A673 (cell line): ENCODE measurements at regions not wholly inside any gene's neighbourhood (a gene's known extent, or its start where the extent isn't known, plus 50 kb on each side); places are given as distances from the start of the nearest gene placed in this dataset.

Experiments used
- BruUV-seq: library from RNA; stranded (reverse); fragments of 400-500 nt; replicated peaks from 2 replicates; lab custom pipeline; 2021; lab: Mats Ljungman, UMichigan
- CTCF ChIA-PET: fragments of 300-600 bp; sonication (Branson Sonifier 250); formaldehyde crosslinking; loops from one replicate; lab custom pipeline; 2022; ENCODE audit warnings: antibody characterized with exemption; lab: Charles Lee
- POLR2A ChIA-PET: fragments of 300-600 bp; sonication (Branson Sonifier 250); formaldehyde crosslinking; loops from one replicate; lab custom pipeline; 2022; ENCODE audit warnings: antibody characterized with exemption; ENCODE audit not compliant: low non-redundant PET; lab: Charles Lee
- DNase-seq: peaks from one replicate; pipeline ENCODE4 v3.0.0-alpha.2; 2015; ENCODE audit warnings: low spot score
- H3K27ac ChIP-seq: fragments of 200-600 bp; sonication (generic); 2 replicates; pipeline ENCODE4 v1.5.1; 2016; ENCODE audit warnings: mixed run types, low read depth, mild to moderate bottlenecking, mixed read lengths, antibody characterized with exemption, low read length; ENCODE audit not compliant: poor library complexity, severe bottlenecking
- H3K27me3 ChIP-seq: fragments of 200-600 bp; sonication (generic); replicated peaks from 2 replicates; pipeline ENCODE4 v1.6.1; 2017; ENCODE audit warnings: mixed run types, low read depth, mild to moderate bottlenecking, mixed read lengths, antibody characterized with exemption, low read length; ENCODE audit not compliant: insufficient read depth, poor library complexity
- H3K36me3 ChIP-seq: fragments of 200-600 bp; sonication (generic); 2 replicates; pipeline ENCODE4 v1.6.1; 2016; ENCODE audit warnings: mixed run types, mild to moderate bottlenecking, mixed read lengths, antibody characterized with exemption, low read length; ENCODE audit not compliant: insufficient read depth, poor library complexity, severe bottlenecking
- H3K4me1 ChIP-seq: fragments of 200-600 bp; sonication (generic); 2 replicates; pipeline ENCODE4 v1.6.1; 2017; ENCODE audit warnings: mixed run types, mild to moderate bottlenecking, mixed read lengths, antibody characterized with exemption, low read length; ENCODE audit not compliant: insufficient read depth, poor library complexity, severe bottlenecking
- H3K4me3 ChIP-seq: fragments of 200-600 bp; sonication (generic); 2 replicates; pipeline ENCODE4 v1.5.1; 2016; ENCODE audit warnings: low read depth, mixed run types, mild to moderate bottlenecking, mixed read lengths, low read length; ENCODE audit not compliant: poor library complexity, severe bottlenecking
- H3K9me3 ChIP-seq: fragments of 200-600 bp; sonication (generic); 2 replicates; pipeline ENCODE4 v1.6.1; 2016; ENCODE audit warnings: mixed run types, low read depth, mild to moderate bottlenecking, mixed read lengths, antibody characterized with exemption, low read length; ENCODE audit not compliant: poor library complexity, severe bottlenecking
- EZH2 ChIP-seq: fragments of 200-600 bp; sonication (generic); IDR thresholded peaks from 2 replicates; pipeline ENCODE4 v1.6.1; 2017; ENCODE audit warnings: borderline replicate concordance, low read depth, mild to moderate bottlenecking, mixed read lengths, antibody characterized with exemption, low read length; ENCODE audit not compliant: poor library complexity, severe bottlenecking
- intact Hi-C: fragments of 100-400 bp; cut with micrococcal nuclease; formaldehyde crosslinking; loops from one replicate; pipeline ENCODE4 v1.10.0; 2022; ENCODE audit not compliant: unreplicated experiment
- TF ChIP-seq, protein P1 (sequence below): fragments of 300-800, 200-600 bp; sonication (generic); conservative IDR thresholded peaks from 2 replicates; pipeline ENCODE4 v1.5.1; 2017; ENCODE audit warnings: low read depth, mild to moderate bottlenecking, antibody characterized with exemption, low read length, moderate library complexity, mixed read lengths

DNA sequence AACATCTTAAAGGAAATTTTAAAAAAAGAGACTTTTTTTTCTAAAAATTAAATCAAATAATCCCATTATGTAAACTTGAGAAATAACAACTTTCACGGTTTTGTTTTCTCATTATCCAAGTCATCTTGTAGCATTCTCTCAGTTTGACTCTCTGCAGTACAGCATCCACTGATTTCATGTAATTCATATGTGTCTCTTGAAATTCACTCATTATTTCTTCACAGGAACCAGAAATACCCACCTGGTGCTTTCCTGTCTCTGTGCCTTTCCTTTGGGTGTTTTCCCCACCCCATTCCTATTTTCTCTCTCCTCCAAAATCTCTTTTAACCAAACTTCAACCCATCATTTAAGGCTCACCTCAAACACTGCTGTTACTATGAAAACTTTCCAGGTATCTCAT, 116.1 kb upstream of the STK17B start:
- intact Hi-C loops: no loop called here
- H3K36me3 ChIP-seq: no peaks in the 10 kb centered on the region
- BruUV-seq: no TSS peak
- H3K27me3 ChIP-seq: no peaks in the 10 kb centered on the region
- H3K4me3 ChIP-seq: no peak overlapping the region
- ChIA-PET POLR2A (no interaction called here), CTCF (no interaction called here)
- no peak overlapping the region for H3K27ac ChIP-seq
- TF ChIP-seq, protein P1, sequence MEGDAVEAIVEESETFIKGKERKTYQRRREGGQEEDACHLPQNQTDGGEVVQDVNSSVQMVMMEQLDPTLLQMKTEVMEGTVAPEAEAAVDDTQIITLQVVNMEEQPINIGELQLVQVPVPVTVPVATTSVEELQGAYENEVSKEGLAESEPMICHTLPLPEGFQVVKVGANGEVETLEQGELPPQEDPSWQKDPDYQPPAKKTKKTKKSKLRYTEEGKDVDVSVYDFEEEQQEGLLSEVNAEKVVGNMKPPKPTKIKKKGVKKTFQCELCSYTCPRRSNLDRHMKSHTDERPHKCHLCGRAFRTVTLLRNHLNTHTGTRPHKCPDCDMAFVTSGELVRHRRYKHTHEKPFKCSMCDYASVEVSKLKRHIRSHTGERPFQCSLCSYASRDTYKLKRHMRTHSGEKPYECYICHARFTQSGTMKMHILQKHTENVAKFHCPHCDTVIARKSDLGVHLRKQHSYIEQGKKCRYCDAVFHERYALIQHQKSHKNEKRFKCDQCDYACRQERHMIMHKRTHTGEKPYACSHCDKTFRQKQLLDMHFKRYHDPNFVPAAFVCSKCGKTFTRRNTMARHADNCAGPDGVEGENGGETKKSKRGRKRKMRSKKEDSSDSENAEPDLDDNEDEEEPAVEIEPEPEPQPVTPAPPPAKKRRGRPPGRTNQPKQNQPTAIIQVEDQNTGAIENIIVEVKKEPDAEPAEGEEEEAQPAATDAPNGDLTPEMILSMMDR: no peak
- TF ChIP-seq EZH2: no peak
- DNase-seq: no peak
- no peaks in the 10 kb centered on the region for H3K4me1 ChIP-seq
- no peaks in the 10 kb centered on the region for H3K9me3 ChIP-seq

DNA sequence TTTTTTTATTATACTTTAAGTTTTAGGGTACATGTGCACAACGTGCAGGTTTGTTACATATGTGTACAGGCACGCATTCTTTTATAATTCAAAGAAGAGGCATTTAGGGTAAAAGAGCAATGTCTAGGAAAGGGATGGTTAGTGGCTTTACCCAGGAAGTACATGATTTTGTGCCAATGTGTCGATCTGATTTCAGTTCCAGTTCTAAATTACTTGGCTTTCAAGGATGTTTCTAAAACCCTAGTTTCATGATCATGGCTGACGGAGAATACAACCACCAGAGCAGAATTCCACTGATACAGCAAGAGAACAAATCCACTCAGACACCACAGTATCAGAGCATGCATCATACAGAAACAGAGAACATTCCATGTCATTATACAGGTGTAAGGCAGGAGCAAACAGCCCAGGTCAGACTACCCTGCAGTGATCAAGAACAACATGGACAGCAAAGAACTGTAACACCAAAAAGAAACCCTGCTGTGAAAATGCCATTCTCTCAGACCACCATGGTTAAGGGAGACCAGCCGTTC, 116.7 kb upstream of the STK17B start:
- H3K27ac ChIP-seq: no peak overlapping the region
- no peak for DNase-seq
- no TSS peak for BruUV-seq
- no peaks in the 10 kb centered on the region for H3K36me3 ChIP-seq
- no peaks in the 10 kb centered on the region for H3K27me3 ChIP-seq
- H3K4me3 ChIP-seq: no peak overlapping the region
- CTCF ChIA-PET: no interaction called here
- H3K9me3 ChIP-seq: no peaks in the 10 kb centered on the region
- no peaks in the 10 kb centered on the region for H3K4me1 ChIP-seq
- POLR2A ChIA-PET: no interaction called here
- intact Hi-C loops: no loop called here
- no peak for TF ChIP-seq EZH2
- TF ChIP-seq, protein P1: no peak

DNA sequence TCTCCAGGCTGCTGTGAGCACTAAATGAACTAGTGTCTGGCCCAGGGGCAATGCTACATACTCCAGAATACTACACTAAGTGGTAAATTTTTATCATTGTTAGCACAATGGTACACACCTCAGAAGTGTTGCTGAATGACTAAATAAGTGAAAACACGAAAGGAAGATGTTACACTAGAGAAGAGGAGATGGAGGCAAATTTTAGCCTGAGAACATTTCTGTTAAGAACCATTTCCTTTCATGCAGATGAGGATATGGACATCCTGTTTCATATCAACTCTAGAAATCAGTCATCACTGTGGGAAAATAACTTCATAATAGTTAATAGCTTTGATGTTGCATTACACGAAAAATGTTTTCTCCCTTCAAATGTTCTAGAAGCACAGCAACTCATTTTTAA, 117.6 kb upstream of the STK17B start:
- TF ChIP-seq, protein P1: no peak
- no peaks in the 10 kb centered on the region for H3K4me1 ChIP-seq
- no peaks in the 10 kb centered on the region for H3K27me3 ChIP-seq
- H3K36me3 ChIP-seq: no peaks in the 10 kb centered on the region
- H3K27ac ChIP-seq: no peak overlapping the region
- DNase-seq: no peak
- intact Hi-C loops: no loop called here
- no TSS peak for BruUV-seq
- CTCF ChIA-PET: no interaction called here
- H3K4me3 ChIP-seq: no peak overlapping the region
- no peaks in the 10 kb centered on the region for H3K9me3 ChIP-seq
- POLR2A ChIA-PET: no interaction called here
